ENCODE measurements at regions not wholly inside any gene's neighbourhood (a gene's known extent, or its start where the extent isn't known, plus 50 kb on each side); places are given as distances from the start of the nearest gene placed in this dataset.

DNA sequence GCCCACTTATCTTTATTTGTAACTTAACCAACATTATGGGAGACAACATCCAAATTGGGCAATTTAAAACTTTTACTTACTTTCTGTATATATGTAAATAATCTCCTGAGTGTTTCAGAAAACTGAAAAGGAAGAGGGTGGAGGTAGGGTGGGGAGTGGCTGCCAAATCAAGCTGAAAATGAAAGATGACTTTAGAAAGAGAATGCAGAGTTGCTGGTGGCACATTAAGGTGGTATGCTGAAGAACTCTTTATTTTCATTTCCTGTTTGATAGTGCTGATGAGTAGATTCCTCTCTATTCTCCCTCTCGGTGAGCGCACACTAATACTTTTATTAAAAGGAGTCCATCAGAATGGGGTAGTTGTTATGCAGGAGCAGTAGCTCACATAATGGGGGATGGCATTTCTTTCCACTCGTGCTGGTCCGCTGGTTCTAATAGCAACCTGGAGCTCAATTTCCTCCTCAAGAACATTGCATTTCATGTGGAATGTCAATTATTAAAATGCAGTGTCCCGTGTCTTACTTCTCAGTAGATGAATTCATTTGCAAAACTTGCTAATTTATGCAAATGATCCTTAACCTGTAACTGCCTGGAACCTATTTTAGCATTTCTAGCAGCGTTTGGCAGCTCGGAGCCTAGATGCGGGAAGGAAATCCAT is 466.9 kb upstream of the HNRNPA3 start:
- TF ChIP-seq ZFP30 (CRISPR knock-in tag; IDR thresholded peaks at IDR 0.05) (no peak), OSR1 (CRISPR knock-in tag; IDR thresholded peaks at IDR 0.05) (no peak), ARNTL (CRISPR knock-in tag; IDR thresholded peaks at IDR 0.05; ENCODE audit: borderline replicate concordance, low read depth) (no peak), CSRNP3 (CRISPR knock-in tag; IDR thresholded peaks at IDR 0.05) (no peak), ZNF70 (CRISPR knock-in tag; IDR thresholded peaks at IDR 0.05) (no peak), ISL1 (CRISPR knock-in tag; IDR thresholded peaks at IDR 0.05) (no peak), ZC3H10 (CRISPR knock-in tag; IDR thresholded peaks at IDR 0.05) (no peak)
- TF ChIP-seq, protein P1, sequence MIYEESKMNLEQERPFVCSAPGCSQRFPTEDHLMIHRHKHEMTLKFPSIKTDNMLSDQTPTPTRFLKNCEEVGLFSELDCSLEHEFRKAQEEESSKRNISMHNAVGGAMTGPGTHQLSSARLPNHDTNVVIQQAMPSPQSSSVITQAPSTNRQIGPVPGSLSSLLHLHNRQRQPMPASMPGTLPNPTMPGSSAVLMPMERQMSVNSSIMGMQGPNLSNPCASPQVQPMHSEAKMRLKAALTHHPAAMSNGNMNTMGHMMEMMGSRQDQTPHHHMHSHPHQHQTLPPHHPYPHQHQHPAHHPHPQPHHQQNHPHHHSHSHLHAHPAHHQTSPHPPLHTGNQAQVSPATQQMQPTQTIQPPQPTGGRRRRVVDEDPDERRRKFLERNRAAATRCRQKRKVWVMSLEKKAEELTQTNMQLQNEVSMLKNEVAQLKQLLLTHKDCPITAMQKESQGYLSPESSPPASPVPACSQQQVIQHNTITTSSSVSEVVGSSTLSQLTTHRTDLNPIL (CRISPR knock-in tag; IDR thresholded peaks at IDR 0.05; ENCODE audit: low read depth): no peak
- TF ChIP-seq, protein P2, sequence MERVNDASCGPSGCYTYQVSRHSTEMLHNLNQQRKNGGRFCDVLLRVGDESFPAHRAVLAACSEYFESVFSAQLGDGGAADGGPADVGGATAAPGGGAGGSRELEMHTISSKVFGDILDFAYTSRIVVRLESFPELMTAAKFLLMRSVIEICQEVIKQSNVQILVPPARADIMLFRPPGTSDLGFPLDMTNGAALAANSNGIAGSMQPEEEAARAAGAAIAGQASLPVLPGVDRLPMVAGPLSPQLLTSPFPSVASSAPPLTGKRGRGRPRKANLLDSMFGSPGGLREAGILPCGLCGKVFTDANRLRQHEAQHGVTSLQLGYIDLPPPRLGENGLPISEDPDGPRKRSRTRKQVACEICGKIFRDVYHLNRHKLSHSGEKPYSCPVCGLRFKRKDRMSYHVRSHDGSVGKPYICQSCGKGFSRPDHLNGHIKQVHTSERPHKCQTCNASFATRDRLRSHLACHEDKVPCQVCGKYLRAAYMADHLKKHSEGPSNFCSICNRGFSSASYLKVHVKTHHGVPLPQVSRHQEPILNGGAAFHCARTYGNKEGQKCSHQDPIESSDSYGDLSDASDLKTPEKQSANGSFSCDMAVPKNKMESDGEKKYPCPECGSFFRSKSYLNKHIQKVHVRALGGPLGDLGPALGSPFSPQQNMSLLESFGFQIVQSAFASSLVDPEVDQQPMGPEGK (CRISPR knock-in tag; IDR thresholded peaks at IDR 0.05; ENCODE audit: borderline replicate concordance): no peak
